Stomach (tissue), 8 donors: ENCODE measurements at regions not wholly inside any gene's neighbourhood (a gene's known extent, or its start where the extent isn't known, plus 50 kb on each side); places are given as distances from the start of the nearest gene placed in this dataset.

ENCODE experiments used
- DNase-seq, 2 donors: peaks; one replicate each; pipeline versions ENCODE4 v3.0.0 to v3.0.0-alpha.2; 2013 to 2019
- H3K27ac ChIP-seq, 5 donors: fragments of 200-600 bp in 4 of 5; sonication (generic) in 4 of 5; one replicate each; pipeline ENCODE4 v1.5.1; 2013 to 2019; ENCODE audit warnings: mild to moderate bottlenecking in 1 of 5, moderate library complexity in 1 of 5
- H3K27me3 ChIP-seq, 3 donors: fragments of 200-600 bp; sonication (generic); one replicate each; pipeline ENCODE4 v1.5.1; 2017 to 2019; ENCODE audit warnings: mixed run types in 1 of 3
- H3K36me3 ChIP-seq, 4 donors: fragments of 200-600 bp; sonication (generic); 1 replicate in 3 of 4; 2 replicates in 1 of 4; pipeline ENCODE4 v1.5.1; 2016 to 2019
- H3K4me1 ChIP-seq, 4 donors: fragments of 200-600 bp; sonication (generic); one replicate each; pipeline ENCODE4 v1.5.1; 2016 to 2019
- H3K4me3 ChIP-seq, 4 donors: fragments of 200-600 bp; sonication (generic) in 3 of 4; one replicate each; pipeline ENCODE4 v1.5.1; 2016 to 2019; ENCODE audit warnings: mild to moderate bottlenecking in 1 of 4
- H3K9me3 ChIP-seq, 4 donors: fragments of 200-600 bp; sonication (generic); one replicate each; pipeline ENCODE4 v1.5.1; 2016 to 2019
- CTCF ChIP-seq, 7 experiments: fragments of 450-650 bp in 4 of 7; fragments of 200-600 bp in 3 of 7; sonication (generic) in 3 of 7; IDR thresholded peaks; one replicate each; pipeline ENCODE4 v1.5.1; 2016 to 2019; ENCODE audit warnings: antibody characterized with exemption in 7 of 7, control low read depth in 2 of 7, mild to moderate bottlenecking in 1 of 7
- EP300 ChIP-seq: sonication (generic); formaldehyde crosslinking; IDR thresholded peaks from one replicate; pipeline ENCODE4 v1.6.1; 2017; ENCODE audit warnings: antibody characterized with exemption
- POLR2A ChIP-seq, 4 donors: fragments of 450-650 bp; IDR thresholded peaks; one replicate each; pipeline ENCODE4 v1.6.1; 2016; ENCODE audit warnings: antibody characterized with exemption in 4 of 4, control low read depth in 2 of 4, mild to moderate bottlenecking in 1 of 4, moderate library complexity in 1 of 4
- POLR2AphosphoS5 ChIP-seq, 3 donors: sonication (generic); formaldehyde crosslinking; IDR thresholded peaks; one replicate each; pipeline ENCODE4 v1.6.1; 2016; ENCODE audit warnings: antibody characterized with exemption in 3 of 3
- WGBS, 5 donors: extraction: QIAGEN DNeasy Blood & Tissue Kit in 3 of 5; methylation state at CpG; one replicate each; pipeline versions ENCODE4 v1.1.5 to v1.1.7; 2013 to 2018; 5-methylcytosine and 5-hydroxymethylcytosine counted together
- intact Hi-C: fragments of 100-400 bp; cut with DNase I; formaldehyde crosslinking; loops from one replicate; pipeline ENCODE4 v1.15.1; 2023; ENCODE audit warnings: low total_unique reads
- donor health status: healthy with polysubstance abuse.
- donor health status: Bipolar disorder and iron deficiency.
- donor health status: healthy.

- intact Hi-C loops, result no loop called here
- Histone ChIP-seq H3K27me3 (peaks cover 0 to 54% (median 0%) of the 10 kb centered on the region in 3 donors), H3K27ac (no peak overlapping the region), H3K9me3 (no peaks in the 10 kb centered on the region), H3K36me3 (no peaks in the 10 kb centered on the region), H3K4me1 (no peaks in the 10 kb centered on the region), H3K4me3 (no peak overlapping the region)
- no peak for TF ChIP-seq POLR2AphosphoS5 (IDR thresholded peaks at IDR 0.05)
- no peak for TF ChIP-seq POLR2A (IDR thresholded peaks at IDR 0.05)
- no peak for TF ChIP-seq CTCF (IDR thresholded peaks at IDR 0.05)
- TF ChIP-seq EP300, result no peak
- WGBS, 5 donors, result 90 to 100% (median 95%) methylated on average over 2 of the region's 2 CpGs
- DNase-seq, result no peak
These were observed 395.4 kb downstream of the MATN1 start for GRCh38 chr1:30328100-30328370.

GRCh38 chr1:30327370-30328099, 395.9 kb downstream of the MATN1 start:
- no peak for TF ChIP-seq CTCF (IDR thresholded peaks at IDR 0.05)
- no peak for TF ChIP-seq POLR2A (IDR thresholded peaks at IDR 0.05)
- TF ChIP-seq EP300, result no peak
- no peak for TF ChIP-seq POLR2AphosphoS5 (IDR thresholded peaks at IDR 0.05)
- peak in 1 of 2 donors; percentile 21 for DNase-seq
- Histone ChIP-seq H3K9me3 (no peaks in the 10 kb centered on the region), H3K4me3 (no peak overlapping the region), H3K36me3 (no peaks in the 10 kb centered on the region), H3K4me1 (no peaks in the 10 kb centered on the region), H3K27me3 (peaks cover 0 to 58% (median 0%) of the 10 kb centered on the region in 3 donors), H3K27ac (no peak overlapping the region)
- 65 to 73% (median 65%) methylated on average over 13 of the region's 13 CpGs for WGBS, 5 donors
- intact Hi-C loops, result no loop called here

- Histone ChIP-seq H3K27ac (no peak overlapping the region), H3K4me1 (no peaks in the 10 kb centered on the region), H3K4me3 (no peak overlapping the region), H3K9me3 (no peaks in the 10 kb centered on the region), H3K36me3 (no peaks in the 10 kb centered on the region), H3K27me3 (peaks cover 0 to 67% (median 4%) of the 10 kb centered on the region in 3 donors)
- TF ChIP-seq EP300, result no peak
- TF ChIP-seq POLR2AphosphoS5 (IDR thresholded peaks at IDR 0.05), result no peak
- TF ChIP-seq POLR2A (IDR thresholded peaks at IDR 0.05), result no peak
- no peak for TF ChIP-seq CTCF (IDR thresholded peaks at IDR 0.05)
- intact Hi-C loops, result no loop called here
- peak in 1 of 2 donors; percentile 11 for DNase-seq
- WGBS, 5 donors, result 55 to 66% (median 60%) methylated on average over 5 to 6 of the region's 6 CpGs
These were observed 397.4 kb downstream of the MATN1 start for GRCh38 chr1:30325999-30326398.

GRCh38 chr1:30325085-30325935, 398.1 kb downstream of the MATN1 start:
- intact Hi-C loops, result no loop called here
- 71 to 74% (median 72%) methylated on average over 11 to 12 of the region's 12 CpGs for WGBS, 5 donors
- no peak overlapping the region for H3K27ac ChIP-seq
- no peaks in the 10 kb centered on the region for H3K4me1 ChIP-seq
- DNase-seq, result peak in 1 of 2 donors; percentile 17
- no peaks in the 10 kb centered on the region for H3K36me3 ChIP-seq
- TF ChIP-seq POLR2A (IDR thresholded peaks at IDR 0.05), result no peak
- no peak for TF ChIP-seq EP300
- TF ChIP-seq POLR2AphosphoS5 (IDR thresholded peaks at IDR 0.05), result no peak
- no peak for TF ChIP-seq CTCF (IDR thresholded peaks at IDR 0.05)
- peaks cover 0 to 68% (median 4%) of the 10 kb centered on the region in 3 donors for H3K27me3 ChIP-seq
- no peaks in the 10 kb centered on the region for H3K9me3 ChIP-seq
- H3K4me3 ChIP-seq, result no peak overlapping the region
